ENCODE measurements at regions not wholly inside any gene's neighbourhood (a gene's known extent, or its start where the extent isn't known, plus 50 kb on each side); places are given as distances from the start of the nearest gene placed in this dataset.

DNA sequence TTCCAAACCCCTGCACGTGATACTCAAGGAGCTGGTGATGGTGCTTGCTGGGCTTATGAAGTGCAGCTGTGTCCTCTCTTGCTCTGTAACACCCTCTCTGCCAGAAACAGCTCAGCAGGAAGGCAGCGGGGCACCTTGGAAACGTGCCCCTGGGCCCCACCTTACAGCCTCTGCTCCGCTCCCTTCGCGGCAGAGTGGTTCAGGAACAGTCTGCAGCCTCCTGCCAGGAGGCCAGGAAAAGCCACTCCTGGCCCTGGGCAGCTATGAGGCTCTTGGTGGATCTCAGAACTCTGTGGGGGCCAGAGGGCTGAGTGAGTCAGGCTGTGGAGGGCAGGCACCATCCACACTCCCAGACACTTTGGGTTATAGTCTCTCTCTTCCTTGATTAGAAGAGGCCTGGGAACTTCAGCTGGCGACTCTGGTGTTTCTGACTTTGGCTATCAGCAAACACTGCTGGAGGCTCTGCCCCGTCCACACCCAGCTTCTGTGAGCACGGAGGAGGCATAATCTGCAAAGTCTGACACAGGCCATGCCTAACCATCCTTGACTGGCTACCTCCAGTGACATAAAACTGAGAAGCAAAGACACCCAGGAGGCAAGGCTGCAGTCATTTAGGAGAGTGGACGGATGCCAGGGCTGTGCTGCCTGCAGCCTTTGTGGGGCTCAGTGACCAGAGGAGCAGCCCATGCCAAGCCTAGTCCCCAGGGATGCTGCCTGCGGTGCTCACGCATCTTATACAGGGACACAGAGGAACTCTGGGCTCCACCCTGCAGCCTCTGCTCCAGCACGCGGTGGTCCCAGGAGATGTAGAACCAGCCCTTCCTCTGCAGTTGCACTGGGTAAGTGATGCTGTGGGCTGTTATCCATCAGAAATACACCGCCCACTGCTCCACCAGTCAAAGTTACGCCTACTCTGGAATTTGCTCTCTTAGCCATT lies 65.3 kb downstream of the METRNL start:
- Histone ChIP-seq H3K23ac (ENCODE audit: low read length) (no peak overlapping the region), H3K4me1 (ENCODE audit: control insufficient read depth in 1 of 2, insufficient read depth in 2 of 2, low read length in 2 of 2) (no peaks in the 10 kb centered on the region), H2BK120ac (ENCODE audit: insufficient read depth, low read length, poor library complexity) (no peak overlapping the region), H2AFZ (ENCODE audit: insufficient read depth, low read length, poor library complexity) (no peak overlapping the region), H2AK5ac (ENCODE audit: low read length) (no peak overlapping the region), H3K36me3 (ENCODE audit: control insufficient read depth in 1 of 2, insufficient read depth in 2 of 2, low read length in 2 of 2) (no peaks in the 10 kb centered on the region), H3K79me2 (ENCODE audit: control insufficient read depth, insufficient read depth, low read length, poor library complexity) (no peaks in the 10 kb centered on the region), H3K4ac (ENCODE audit: low read depth, low read length) (no peak overlapping the region), H2BK12ac (ENCODE audit: low read length) (no peak overlapping the region), H3K14ac (ENCODE audit: low read length) (no peak overlapping the region), H3K79me1 (ENCODE audit: low read length) (no peaks in the 10 kb centered on the region), H3K9me3 (ENCODE audit: insufficient read depth, low read depth, low read length) (peaks cover 31% of the 10 kb centered on the region), H4K8ac (ENCODE audit: low read depth, low read length) (no peak overlapping the region), H3K27me3 (ENCODE audit: insufficient read depth, low read length) (no peaks in the 10 kb centered on the region), H2BK5ac (ENCODE audit: low read depth, low read length, poor library complexity) (no peak overlapping the region), H3K27ac (ENCODE audit: low read depth, low read length) (no peak overlapping the region), H3K18ac (ENCODE audit: low read length) (no peak overlapping the region), H4K91ac (ENCODE audit: low read depth, low read length) (no peak overlapping the region), H4K12ac (ENCODE audit: low read depth, low read length) (no peak overlapping the region), H3K4me3 (ENCODE audit: low read depth, low read length) (peak overlapping the region; percentile 8), H3K4me2 (ENCODE audit: low read length) (no peak overlapping the region), H3K9ac (ENCODE audit: low read length) (no peak overlapping the region)
- no CpG with 5 or more reads among the region's 16 CpGs for WGBS (ENCODE audit: extremely low coverage, insufficient coverage, insufficient read length)
- no peak for DNase-seq

DNA sequence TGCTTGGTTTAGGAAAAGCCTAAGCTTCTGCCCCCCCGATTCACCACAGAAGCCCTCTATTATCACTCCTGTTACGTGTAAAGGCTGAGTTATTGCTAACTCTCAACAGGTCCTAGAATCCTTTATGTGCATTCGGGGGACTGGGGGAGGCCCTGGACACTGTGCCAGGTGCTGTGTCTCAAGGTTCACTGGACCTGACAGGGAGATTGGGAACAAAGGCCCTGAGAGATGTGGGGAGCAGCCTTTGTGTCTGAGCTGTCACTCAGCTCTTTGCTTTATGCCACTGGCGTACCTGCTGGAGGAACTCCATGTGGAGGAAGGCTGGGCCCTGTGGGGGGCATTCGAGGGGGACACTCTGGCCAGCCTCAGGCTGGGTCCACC lies 65.9 kb downstream of the METRNL start:
- H3K36me3 ChIP-seq (ENCODE audit: control insufficient read depth in 1 of 2, insufficient read depth in 2 of 2, low read length in 2 of 2): no peaks in the 10 kb centered on the region
- H2AFZ ChIP-seq (ENCODE audit: insufficient read depth, low read length, poor library complexity): no peak overlapping the region
- no peak overlapping the region for H2BK12ac ChIP-seq (ENCODE audit: low read length)
- H2BK5ac ChIP-seq (ENCODE audit: low read depth, low read length, poor library complexity): no peak overlapping the region
- H3K9ac ChIP-seq (ENCODE audit: low read length): no peak overlapping the region
- H2AK5ac ChIP-seq (ENCODE audit: low read length): no peak overlapping the region
- H3K4ac ChIP-seq (ENCODE audit: low read depth, low read length): no peak overlapping the region
- H4K8ac ChIP-seq (ENCODE audit: low read depth, low read length): no peak overlapping the region
- H3K4me3 ChIP-seq (ENCODE audit: low read depth, low read length): no peak overlapping the region
- H3K79me2 ChIP-seq (ENCODE audit: control insufficient read depth, insufficient read depth, low read length, poor library complexity): no peaks in the 10 kb centered on the region
- H3K27me3 ChIP-seq (ENCODE audit: insufficient read depth, low read length): no peaks in the 10 kb centered on the region
- no CpG with 5 or more reads among the region's 5 CpGs for WGBS (ENCODE audit: extremely low coverage, insufficient coverage, insufficient read length)
- H4K91ac ChIP-seq (ENCODE audit: low read depth, low read length): no peak overlapping the region
- H3K4me1 ChIP-seq (ENCODE audit: control insufficient read depth in 1 of 2, insufficient read depth in 2 of 2, low read length in 2 of 2): no peaks in the 10 kb centered on the region
- no peak overlapping the region for H2BK120ac ChIP-seq (ENCODE audit: insufficient read depth, low read length, poor library complexity)
- DNase-seq: no peak
- peaks cover 32% of the 10 kb centered on the region for H3K9me3 ChIP-seq (ENCODE audit: insufficient read depth, low read depth, low read length)
- no peaks in the 10 kb centered on the region for H3K79me1 ChIP-seq (ENCODE audit: low read length)
- H3K14ac ChIP-seq (ENCODE audit: low read length): no peak overlapping the region
- H3K18ac ChIP-seq (ENCODE audit: low read length): no peak overlapping the region
- H3K23ac ChIP-seq (ENCODE audit: low read length): no peak overlapping the region
- H3K4me2 ChIP-seq (ENCODE audit: low read length): no peak overlapping the region
- no peak overlapping the region for H4K12ac ChIP-seq (ENCODE audit: low read depth, low read length)
- no peak overlapping the region for H3K27ac ChIP-seq (ENCODE audit: low read depth, low read length)

DNA sequence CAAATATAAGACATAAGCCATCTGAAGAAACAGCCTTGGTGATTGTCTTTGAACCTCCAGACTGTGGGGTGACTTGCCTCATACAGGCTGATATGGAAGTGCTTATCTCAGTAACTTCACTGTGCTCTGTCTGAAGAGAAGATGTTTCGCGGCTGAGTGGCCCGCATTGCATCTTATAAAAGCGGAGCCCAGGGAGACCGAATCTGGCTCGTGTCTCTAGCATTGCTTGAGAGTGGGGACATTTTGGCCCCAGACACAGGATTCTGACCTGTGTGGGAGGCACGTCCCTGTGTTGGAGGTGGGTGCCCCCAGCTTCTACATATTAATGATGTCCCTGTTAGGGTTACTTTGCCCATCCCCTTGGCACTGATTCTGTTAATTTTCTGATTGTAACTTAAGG lies 66.4 kb downstream of the METRNL start:
- Histone ChIP-seq H4K8ac (ENCODE audit: low read depth, low read length) (no peak overlapping the region), H3K27ac (ENCODE audit: low read depth, low read length) (no peak overlapping the region), H3K4me1 (ENCODE audit: control insufficient read depth in 1 of 2, insufficient read depth in 2 of 2, low read length in 2 of 2) (no peaks in the 10 kb centered on the region), H3K9ac (ENCODE audit: low read length) (no peak overlapping the region), H4K91ac (ENCODE audit: low read depth, low read length) (no peak overlapping the region), H3K27me3 (ENCODE audit: insufficient read depth, low read length) (no peaks in the 10 kb centered on the region), H3K18ac (ENCODE audit: low read length) (no peak overlapping the region), H2BK120ac (ENCODE audit: insufficient read depth, low read length, poor library complexity) (no peak overlapping the region), H3K36me3 (ENCODE audit: control insufficient read depth in 1 of 2, insufficient read depth in 2 of 2, low read length in 2 of 2) (no peaks in the 10 kb centered on the region), H3K14ac (ENCODE audit: low read length) (no peak overlapping the region), H3K9me3 (ENCODE audit: insufficient read depth, low read depth, low read length) (peaks cover 33% of the 10 kb centered on the region), H3K79me1 (ENCODE audit: low read length) (no peaks in the 10 kb centered on the region), H2AFZ (ENCODE audit: insufficient read depth, low read length, poor library complexity) (no peak overlapping the region), H4K12ac (ENCODE audit: low read depth, low read length) (no peak overlapping the region), H3K79me2 (ENCODE audit: control insufficient read depth, insufficient read depth, low read length, poor library complexity) (no peaks in the 10 kb centered on the region), H3K4ac (ENCODE audit: low read depth, low read length) (no peak overlapping the region), H3K4me2 (ENCODE audit: low read length) (no peak overlapping the region), H3K4me3 (ENCODE audit: low read depth, low read length) (no peak overlapping the region), H2BK5ac (ENCODE audit: low read depth, low read length, poor library complexity) (no peak overlapping the region), H3K23ac (ENCODE audit: low read length) (no peak overlapping the region), H2AK5ac (ENCODE audit: low read length) (no peak overlapping the region), H2BK12ac (ENCODE audit: low read length) (no peak overlapping the region)
- no peak for DNase-seq
- no CpG with 5 or more reads among the region's 7 CpGs for WGBS (ENCODE audit: extremely low coverage, insufficient coverage, insufficient read length)

DNA sequence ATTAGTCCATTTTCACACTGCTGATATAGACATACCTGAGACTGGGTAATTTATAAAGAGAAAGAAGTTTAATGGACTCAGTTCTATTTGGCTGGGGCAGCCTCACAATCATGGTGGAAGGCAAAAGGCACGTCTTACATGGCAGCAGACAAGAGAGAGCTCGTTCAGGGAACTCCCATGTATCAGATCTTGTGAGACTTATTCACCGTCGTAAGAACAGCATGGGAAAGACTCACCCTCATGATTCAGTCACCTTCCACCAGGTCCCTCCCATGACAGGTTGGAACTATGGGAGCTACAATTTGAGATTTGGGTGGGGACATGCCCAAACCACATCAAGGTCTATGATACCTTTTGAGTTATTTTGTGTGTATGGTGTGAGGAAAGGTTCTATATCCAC lies 66.9 kb downstream of the METRNL start:
- H3K4me1 ChIP-seq (ENCODE audit: control insufficient read depth in 1 of 2, insufficient read depth in 2 of 2, low read length in 2 of 2): peaks cover 0 to 1% of the 10 kb centered on the region in 2 experiments
- no CpG with 5 or more reads among the region's 4 CpGs for WGBS (ENCODE audit: extremely low coverage, insufficient coverage, insufficient read length)
- no peaks in the 10 kb centered on the region for H3K27me3 ChIP-seq (ENCODE audit: insufficient read depth, low read length)
- H2AK5ac ChIP-seq (ENCODE audit: low read length): no peak overlapping the region
- peaks cover 38% of the 10 kb centered on the region for H3K9me3 ChIP-seq (ENCODE audit: insufficient read depth, low read depth, low read length)
- H2BK5ac ChIP-seq (ENCODE audit: low read depth, low read length, poor library complexity): no peak overlapping the region
- DNase-seq: no peak
- H4K12ac ChIP-seq (ENCODE audit: low read depth, low read length): no peak overlapping the region
- no peak overlapping the region for H2BK12ac ChIP-seq (ENCODE audit: low read length)
- no peak overlapping the region for H3K27ac ChIP-seq (ENCODE audit: low read depth, low read length)
- no peaks in the 10 kb centered on the region for H3K36me3 ChIP-seq (ENCODE audit: control insufficient read depth in 1 of 2, insufficient read depth in 2 of 2, low read length in 2 of 2)
- H3K9ac ChIP-seq (ENCODE audit: low read length): no peak overlapping the region
- no peak overlapping the region for H2AFZ ChIP-seq (ENCODE audit: insufficient read depth, low read length, poor library complexity)
- no peak overlapping the region for H3K18ac ChIP-seq (ENCODE audit: low read length)
- H3K79me1 ChIP-seq (ENCODE audit: low read length): no peaks in the 10 kb centered on the region
- no peak overlapping the region for H3K4me3 ChIP-seq (ENCODE audit: low read depth, low read length)
- no peak overlapping the region for H3K4ac ChIP-seq (ENCODE audit: low read depth, low read length)
- no peak overlapping the region for H4K8ac ChIP-seq (ENCODE audit: low read depth, low read length)
- no peak overlapping the region for H3K4me2 ChIP-seq (ENCODE audit: low read length)
- no peak overlapping the region for H4K91ac ChIP-seq (ENCODE audit: low read depth, low read length)
- H2BK120ac ChIP-seq (ENCODE audit: insufficient read depth, low read length, poor library complexity): no peak overlapping the region
- H3K79me2 ChIP-seq (ENCODE audit: control insufficient read depth, insufficient read depth, low read length, poor library complexity): no peaks in the 10 kb centered on the region
- no peak overlapping the region for H3K14ac ChIP-seq (ENCODE audit: low read length)
- no peak overlapping the region for H3K23ac ChIP-seq (ENCODE audit: low read length)
